ENCODE measurements at regions not wholly inside any gene's neighbourhood (a gene's known extent, or its start where the extent isn't known, plus 50 kb on each side); places are given as distances from the start of the nearest gene placed in this dataset.
"Not testable (repeated sequence)": the region's sequence is repeated elsewhere in the genome, so short reads cannot be mapped to it uniquely, and the experiment has no call there.

DNA sequence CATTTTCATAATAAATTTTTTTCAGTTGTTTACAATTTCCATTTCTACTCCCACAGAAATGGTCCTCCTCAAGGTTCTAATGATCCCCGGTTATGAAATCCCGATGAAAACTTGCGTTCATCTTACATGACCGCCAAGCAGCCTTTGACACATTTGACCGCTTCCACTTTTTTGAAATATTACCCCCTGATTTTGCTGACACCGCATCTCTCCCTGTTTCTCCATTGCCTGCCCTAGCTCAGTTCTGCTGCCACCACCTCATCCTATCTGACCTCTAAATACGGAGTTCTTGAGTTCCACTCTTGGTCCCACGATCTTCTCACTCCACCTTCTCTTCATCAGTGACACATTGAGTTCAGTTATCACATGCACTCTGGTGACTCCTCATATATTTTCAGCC, 74.1 kb downstream of the SLC35B3 start:
- no peak for DNase-seq

DNA sequence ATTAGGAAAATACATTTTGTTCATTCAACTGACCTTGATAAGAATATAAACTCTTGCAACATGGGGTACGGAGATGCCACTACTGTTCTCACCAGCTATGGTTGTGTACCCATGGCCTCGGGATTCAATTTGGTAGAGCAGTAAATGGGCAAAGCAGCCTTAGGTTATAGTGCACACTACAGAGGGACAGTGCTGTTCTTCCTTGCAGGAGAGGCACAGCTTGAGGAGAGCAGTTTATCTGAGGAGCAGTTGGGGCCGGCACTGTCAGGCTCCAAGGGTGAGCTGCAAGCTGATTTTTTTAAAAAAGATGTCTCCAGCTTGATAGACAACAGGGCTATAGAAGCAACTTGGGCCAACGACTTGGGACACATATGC, 82.4 kb downstream of the SLC35B3 start:
- no peak for DNase-seq

DNA sequence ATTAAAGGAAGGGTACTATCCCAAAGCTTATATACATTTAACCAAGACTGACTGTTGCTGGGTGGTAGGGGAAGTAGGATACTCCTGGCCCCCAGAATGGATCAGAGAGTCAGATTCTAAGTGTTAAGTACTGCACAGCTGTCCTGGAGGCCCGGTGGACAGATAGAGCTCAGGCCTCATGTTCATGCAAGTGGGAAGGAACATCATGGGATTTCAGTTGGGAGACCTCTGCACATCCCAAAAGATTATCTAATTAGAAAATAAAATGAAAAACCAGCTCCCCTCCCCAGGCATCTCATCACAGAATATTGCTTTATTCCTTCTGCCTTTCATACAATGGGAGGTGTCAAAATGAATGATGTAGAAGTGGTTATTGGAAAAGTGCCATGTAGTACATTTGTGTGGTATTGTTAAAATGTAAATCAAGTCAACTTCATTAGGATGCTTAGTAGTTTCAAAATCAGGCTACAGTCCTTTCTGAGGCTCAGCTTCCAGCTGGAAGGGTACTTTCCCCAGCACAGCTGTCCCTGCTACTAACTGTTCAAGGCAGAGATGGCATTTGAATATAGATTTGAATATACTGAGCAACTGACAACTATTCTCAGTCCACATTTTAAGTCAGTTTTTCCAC, 82.9 kb downstream of the SLC35B3 start:
- no peak for DNase-seq

DNA sequence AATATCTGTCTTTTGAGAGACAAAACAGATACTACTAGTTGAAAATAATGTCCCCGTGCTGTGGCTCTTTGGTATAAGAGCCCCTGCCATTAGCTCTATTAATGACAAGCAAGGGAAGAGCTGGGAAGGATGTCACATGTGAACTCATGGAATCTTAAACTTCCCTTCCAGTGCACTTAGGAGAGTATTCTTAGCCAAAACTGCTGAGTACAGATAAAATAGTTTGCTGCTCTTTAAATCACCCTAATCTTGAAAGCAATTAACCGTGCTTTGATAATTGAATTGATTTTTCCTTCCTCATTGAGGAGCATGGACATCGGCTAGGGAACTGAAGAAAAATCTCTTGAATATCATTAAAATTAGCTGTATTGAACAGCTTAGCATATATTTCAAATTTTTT, 91.7 kb downstream of the SLC35B3 start:
- no peak for DNase-seq

DNA sequence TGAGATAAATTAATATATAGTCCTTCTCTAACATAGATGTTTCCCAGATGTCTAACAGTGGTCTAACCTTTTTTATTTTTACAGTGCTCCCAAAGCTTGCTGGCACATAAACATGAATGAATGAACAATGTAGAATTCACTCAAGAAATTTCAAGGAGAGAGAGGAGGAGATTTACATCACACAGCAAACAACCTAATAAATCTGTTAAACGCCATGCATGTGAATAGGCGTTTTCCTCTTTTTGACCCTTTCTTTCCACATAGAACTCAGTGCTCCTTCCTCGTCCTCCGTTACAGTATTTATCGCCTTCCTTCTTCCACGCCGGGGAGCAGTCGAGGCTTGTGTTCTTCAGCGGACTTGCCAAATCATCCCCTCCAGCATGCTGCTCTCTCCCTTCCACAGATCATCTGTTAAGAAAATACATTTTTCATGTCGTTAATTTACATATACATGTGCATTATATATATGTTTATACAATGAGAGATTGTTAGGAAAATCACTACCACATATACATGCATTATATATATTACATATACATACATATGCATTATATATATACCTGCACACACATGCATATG, 93.0 kb downstream of the SLC35B3 start:
- DNase-seq = no peak

DNA sequence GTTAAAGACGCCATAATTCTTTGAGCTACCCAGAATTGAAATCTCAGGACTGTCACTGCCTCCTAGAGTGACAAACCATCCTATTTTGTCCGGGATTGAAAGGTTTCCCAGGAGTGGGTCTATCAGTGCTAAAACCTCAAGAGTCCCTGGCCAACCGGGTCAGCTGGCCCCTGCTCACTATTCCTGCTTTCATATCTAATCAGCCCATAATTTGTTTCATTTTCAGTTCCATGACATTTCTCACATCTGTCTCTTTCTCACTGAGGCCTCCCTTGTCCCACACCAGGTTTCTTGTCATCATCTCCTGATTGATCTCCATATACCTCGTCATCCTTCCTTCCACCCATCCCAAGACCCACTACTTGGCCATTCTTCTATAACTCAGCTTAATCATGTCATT, 98.2 kb downstream of the SLC35B3 start:
- no peak for DNase-seq

DNA sequence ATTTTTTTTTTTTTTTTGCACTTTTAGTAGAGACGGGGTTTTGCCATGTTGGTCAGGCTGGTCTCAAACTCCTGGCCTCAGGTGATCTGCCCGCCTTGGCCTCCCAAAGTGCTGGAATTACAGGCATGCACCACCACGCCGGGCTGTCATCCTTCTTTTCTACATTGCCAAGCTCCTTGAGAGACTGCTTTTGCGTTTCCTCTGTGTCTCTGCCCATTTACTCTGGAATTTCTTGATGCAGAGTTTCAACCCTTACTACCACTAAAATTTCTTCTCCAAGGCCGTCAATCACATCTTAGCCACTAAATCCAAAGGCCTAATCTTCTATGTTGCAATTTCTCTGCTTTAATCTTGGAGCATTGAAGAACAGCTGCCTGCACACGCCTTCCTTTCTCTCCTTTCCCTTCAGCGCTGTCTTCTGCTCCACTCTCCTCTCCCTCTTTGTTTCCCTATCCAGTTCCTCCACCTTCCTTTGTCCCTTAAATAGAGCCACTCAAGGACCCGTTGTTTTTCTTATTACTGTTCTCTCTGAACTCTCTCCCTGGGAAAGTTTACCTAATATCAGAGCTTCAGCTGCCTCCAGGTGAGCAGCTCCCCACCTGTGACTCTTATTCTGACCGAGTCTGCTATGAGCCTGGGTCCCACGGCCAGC, 98.8 kb downstream of the SLC35B3 start:
- no peak for DNase-seq

DNA sequence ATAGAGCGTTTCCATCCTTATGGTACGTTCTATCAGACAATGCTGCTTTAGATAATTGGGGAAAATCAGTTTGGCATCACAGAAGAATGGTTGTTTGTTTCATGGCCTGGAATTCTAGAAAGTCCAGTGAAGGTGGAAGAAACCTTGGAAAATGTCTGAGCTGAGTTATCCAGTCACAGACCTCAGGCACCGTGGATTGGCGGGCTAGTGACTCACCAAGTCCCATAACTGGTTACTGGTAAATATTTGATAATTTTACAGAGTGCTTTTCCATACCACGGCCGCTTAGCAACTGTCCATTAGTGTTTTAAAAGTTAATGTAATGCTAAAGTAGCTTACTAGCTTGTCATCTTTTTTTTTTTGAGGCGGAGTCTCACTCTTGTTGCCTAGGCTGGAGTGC, 99.4 kb downstream of the SLC35B3 start:
- no peak for DNase-seq

DNA sequence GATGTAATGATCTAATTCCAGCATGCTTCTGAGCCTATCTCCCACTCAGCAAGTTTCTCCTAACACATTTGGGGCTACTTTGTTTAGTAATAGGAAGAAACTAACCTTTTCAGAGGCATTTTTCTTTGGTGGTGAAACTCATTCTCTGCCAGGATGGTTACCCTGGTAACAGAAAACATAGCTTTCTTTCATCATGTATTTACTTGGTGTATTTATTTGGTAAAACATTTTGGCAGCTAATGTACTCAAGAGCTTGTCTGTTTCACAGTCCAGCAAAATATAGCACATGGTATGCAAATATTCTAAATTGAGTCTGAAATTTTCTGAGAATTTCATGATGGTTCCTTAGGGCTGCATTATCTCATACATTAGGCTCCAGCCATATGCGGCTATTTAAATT, 100.0 kb downstream of the SLC35B3 start:
- DNase-seq = no peak

DNA sequence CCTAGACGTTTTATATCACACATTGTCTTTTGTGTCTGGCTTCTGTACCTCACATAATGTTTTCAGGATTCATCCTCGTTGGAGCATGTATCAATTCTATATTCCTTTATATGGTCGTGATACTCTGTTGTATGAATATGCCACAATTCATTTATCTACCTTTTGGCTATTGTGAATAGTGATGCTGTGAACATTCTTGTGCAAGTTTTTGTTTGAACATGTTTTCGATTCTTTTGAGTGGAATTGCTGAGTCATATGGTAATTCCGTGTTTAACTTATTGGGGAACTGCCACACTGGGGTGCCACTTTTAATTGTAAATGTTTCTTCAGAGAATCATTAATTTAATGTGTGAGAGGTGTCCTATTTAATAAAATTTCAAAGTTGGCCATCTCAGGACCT, 101.2 kb downstream of the SLC35B3 start:
- no peak for DNase-seq

DNA sequence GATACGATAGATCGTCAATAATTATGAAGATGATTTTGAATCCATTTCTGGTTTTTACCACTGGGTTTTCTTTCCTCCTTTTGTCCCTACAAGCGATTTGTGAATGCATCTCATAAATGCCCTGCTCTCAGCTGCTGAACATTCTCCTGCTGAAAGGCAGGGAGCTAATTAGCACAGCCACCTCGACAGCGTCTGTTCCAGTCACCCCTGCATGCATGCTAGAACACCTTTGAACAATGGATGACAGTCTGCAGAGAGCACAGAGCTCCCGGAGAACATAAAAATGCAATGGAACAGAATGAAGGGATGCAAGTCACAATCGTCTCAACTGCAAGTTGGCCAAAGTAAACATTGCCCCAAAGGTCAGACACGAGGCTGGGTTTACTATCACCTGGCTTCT, 105.8 kb downstream of the SLC35B3 start:
- DNase-seq = no peak

DNA sequence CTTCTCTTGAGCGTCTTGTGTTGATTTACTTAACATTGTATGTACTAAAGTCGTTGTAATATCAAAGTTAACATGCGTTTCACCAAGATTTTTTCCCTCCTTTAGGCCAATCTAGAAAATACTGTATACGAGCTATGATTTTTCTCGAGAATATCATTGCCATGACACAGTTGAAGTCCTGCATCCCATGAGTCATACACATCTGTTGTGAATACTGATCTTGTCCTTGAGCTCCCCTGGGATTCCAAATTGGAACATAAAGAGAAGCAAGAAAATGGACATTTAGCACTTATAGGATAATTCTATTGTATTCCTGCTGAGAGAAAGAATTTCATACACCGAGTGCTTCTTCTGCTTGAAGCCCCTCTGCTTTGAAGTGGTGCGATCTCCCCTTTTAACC, 109.6 kb downstream of the SLC35B3 start:
- DNase-seq = no peak

DNA sequence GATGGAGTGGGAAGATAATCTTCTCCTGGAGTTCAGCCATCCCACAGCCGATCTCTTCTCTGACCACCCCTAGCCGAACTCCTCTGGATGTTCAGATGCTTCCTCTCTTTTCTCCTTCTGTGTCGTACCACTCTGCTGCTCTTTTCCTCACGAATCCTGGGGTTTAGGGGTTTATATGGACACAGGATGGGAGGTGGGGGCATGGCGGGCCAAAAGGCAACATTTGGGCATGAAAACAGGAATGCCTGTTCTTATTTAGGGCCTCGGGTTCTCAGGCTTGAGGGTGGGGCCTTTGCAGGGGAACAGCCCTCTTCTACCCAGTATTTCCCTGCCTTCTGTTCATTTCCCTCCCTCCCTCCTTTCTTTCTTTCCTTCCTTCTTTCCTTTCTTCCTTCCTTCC, 112.7 kb downstream of the SLC35B3 start:
- no peak for DNase-seq

DNA sequence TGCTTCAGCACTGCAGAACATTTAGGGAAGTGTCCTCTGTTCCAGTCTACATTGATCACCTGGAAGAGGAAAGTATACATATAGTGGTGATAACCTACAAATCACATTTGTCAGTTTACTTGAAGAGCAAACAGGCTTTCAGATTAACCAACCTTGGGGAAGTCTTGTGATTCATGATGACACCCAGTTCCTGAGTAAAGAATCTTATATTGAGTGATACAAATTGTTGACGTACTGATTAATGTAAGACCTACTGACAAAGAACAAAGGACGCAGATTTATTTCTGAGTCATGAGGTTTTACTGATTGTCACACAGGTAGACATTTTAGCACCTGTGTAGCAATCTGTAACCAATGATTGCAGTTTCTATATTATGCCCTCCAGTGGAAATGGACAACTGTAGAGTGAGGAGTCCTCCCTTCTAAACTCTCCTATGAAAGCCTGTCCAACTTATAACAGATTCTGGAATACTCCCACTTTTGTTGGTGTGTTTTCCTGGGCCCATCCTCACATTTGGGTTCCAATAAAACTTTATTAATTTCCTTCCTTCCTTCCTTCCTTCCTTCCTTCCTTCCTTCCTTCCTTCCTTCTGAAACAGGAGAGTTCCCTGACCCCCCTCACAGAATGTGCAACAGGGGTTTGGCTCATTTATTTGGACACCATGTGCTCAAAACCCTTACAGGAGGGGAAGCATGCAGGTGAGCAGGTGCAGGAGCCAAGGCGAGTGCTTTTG, 113.5 kb downstream of the SLC35B3 start:
- DNase-seq = no peak

DNA sequence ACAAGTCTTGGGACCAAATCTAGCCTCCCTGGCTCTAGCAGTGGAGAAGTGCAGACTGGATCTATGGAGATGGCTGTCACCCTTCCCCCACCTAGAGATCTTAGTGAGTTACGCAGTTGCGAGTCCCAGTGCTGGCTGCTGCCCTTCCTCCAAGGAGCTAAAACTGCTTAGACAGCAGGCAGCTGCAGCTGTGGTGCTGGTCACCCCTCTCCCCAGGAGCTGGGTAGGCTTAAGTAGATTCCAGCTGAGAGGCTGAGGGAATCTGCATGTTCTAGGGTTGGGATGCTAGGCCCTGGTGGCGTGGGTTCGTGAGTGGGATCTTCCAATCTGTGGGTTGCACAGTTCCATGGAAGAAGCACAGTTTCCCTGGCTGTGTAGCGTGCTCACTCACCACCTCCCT, 120.2 kb downstream of the SLC35B3 start:
- no peak for DNase-seq

DNA sequence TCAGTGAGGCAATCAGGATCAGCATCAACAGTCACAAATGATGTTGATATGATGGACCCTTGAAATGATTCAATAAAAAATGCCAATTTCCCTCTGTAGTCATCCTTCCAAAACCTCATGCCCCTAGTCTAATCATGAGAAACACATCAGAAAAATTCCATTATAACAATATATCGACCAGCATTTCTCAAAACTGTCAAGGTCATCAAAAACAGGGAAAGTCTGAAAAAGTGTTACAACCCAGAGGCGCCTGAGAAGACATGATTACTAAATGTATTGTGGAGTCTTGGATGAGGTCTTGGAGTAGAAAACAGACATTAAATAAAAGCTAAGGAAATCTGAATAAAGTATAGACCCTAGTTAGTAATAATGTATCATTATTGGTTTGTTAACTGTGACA, 133.8 kb downstream of the SLC35B3 start:
- no peak for DNase-seq

DNA sequence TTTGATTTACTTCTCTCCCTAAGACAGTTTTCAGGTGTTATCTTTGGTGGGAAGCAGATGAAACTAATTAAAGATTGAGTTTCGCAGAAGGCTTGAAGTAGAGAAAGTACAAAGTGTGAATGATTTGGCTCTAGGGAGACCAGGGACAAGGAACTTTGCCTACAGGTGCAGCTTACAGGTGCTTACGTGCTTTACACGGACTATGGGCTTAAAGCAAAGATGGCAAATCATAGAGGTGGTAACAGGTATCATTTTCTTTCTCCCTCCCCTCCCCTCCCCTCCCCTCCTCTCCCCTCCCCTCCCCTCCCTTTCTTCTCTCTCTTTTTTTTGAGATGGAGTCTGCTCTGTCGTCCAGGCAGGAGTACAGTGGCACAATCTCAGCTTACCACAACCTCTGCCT, 136.3 kb downstream of the SLC35B3 start:
- no peak for DNase-seq

DNA sequence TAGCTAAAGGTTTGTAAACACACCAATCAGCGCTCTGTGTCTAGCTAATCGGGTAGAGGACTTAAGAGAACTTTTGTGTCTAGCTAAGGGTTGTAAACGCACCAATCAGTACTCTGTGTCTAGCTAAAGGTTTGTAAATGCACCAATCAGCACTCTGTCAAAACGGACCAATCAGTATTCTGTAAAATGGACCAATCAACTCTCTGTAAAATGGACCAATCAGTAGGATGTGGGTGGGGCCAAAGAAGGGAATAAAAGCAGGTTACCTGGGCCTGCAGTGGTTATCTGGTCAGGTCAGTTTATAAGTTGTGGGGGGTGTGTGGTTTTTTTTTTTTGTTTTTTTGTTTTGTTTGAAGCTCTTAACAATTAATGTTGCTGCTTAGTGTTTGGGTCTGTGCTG, 152.4 kb downstream of the SLC35B3 start:
- not testable (repeated sequence) for DNase-seq

DNA sequence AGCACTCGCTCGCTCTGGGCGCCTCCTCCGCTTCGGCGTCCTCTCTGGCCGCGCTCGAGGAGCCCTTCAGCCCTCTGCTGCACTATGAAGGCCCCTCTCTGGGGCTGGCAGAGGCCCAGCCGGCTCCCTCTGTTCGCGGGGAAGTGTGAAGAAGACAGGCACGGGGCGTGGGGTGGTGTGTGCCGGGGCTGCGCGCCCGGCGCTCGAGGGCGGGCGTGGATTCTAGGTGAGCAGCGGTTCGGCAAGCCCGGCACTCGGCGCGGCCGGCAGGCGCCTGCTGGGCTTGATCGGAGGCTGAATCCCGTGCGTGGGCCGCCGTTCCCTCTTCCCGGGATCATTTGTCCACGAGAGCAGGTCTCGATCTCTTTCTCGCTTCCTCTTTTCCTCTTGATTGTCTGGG, 153.0 kb downstream of the SLC35B3 start:
- no peak for DNase-seq

DNA sequence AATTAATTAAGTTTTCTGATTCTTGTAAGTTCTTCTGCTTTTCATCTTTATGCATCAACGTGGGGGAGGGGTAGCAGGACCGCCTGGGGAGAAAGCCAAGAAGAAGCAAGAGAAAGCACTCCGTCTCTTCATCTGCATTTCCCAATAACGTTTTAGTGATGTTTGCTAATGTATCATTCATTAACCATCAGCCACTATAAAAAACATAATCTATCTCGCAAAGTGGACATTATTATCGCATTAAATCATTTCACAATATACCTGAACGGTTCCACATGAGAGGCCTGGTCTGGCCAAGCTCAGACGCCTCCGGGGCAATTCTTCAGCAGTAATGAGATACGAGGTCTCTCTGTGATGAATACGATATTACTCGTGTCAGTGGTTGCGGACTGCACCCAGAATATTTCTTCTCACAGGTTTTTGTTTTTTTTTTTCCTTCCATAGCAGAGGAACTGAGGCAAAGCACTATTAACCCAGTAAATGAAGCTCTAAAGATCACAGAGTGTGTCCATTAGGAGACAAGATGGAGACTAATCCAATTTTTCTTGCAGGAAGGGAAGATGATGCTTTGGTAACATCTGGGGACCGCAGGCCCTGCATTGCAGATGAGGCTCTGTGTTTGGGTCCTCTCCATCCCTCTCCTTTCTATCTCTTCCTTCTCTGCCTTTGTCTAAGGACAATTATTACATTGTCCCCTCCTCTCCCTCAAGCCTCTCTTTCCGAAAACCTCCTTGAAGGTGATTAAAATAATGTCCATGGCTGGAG, 156.1 kb downstream of the SLC35B3 start:
- no peak for DNase-seq

DNA sequence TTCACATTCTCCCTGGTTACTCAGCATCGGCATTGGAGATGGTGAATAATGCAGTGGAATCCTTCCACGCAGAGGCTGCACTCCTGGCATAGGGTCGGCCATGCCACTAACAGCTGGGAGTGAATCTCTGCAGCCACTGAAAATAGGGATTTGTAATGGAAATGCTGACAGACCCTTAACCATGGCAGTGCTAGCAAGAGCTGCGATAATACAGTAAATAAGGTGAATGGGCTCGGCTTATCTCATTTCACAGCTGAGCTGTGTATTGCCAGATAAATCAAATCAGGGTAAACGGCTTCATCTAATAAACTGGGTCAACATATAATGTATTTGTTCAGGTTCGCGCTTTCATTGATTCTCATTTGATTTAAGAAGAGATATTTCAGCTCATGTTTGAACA, 156.8 kb downstream of the SLC35B3 start:
- DNase-seq = no peak

DNA sequence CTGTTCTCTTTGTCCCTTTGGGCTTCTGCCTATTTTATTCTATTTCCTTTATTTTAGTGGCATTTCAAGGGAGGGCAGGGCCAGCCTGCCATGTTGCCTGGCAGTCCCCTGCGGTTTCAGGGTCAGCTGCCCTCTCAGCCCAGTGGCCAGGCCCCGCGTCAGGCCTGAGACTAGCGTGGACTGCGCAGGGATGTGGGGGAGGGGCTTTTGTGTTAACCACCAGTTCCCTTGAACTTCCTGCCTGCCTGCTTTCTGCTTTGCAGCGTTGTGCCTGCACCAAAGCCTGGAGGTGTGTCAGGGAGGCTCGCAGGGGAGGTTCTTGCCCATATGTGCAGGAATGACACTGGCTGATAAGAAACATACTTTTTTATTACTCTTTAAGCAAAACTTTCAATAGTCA, 157.6 kb downstream of the SLC35B3 start:
- no peak for DNase-seq

DNA sequence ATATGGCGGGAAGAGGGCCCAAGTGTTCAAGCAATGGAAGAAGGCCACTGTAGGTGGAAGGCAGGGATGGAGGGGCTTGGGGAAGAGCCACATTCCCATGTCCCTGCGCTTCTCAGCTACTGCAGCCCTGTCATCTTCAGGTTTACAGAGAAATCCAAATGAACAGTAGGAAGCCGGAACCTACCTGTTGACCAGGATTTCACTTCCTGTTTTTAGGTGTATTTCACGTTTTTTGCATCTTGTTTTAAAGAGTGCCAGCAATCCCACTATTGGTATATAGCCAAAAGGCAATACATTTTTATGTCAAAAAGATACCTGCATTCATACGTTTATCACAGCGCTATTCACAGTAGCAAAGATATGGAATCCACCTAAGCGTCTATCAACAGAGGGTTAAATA, 159.2 kb downstream of the SLC35B3 start:
- no peak for DNase-seq

Measured in activated effector memory CD4-positive, alpha-beta T cell treated with anti-CD3 and anti-CD28 coated beads, Interleukin-2, amount 50 U/mL, for 16 hours (primary cell).